Stomach (tissue), 4 donors: ENCODE measurements at regions not wholly inside any gene's neighbourhood (a gene's known extent, or its start where the extent isn't known, plus 50 kb on each side); places are given as distances from the start of the nearest gene placed in this dataset.

Experiments used
- CTCF ChIP-seq, 7 experiments: fragments of 450-650 bp in 4 of 7; fragments of 200-600 bp in 3 of 7; sonication (generic) in 3 of 7; IDR thresholded peaks; one replicate each; pipeline ENCODE4 v1.5.1; 2016 to 2019; ENCODE audit warnings: antibody characterized with exemption in 7 of 7, control low read depth in 2 of 7, mild to moderate bottlenecking in 1 of 7
- POLR2A ChIP-seq, 4 donors: fragments of 450-650 bp; IDR thresholded peaks; one replicate each; pipeline ENCODE4 v1.6.1; 2016; ENCODE audit warnings: antibody characterized with exemption in 4 of 4, control low read depth in 2 of 4, mild to moderate bottlenecking in 1 of 4, moderate library complexity in 1 of 4

GRCh38 chr5:82473262-82473661 is 195.1 kb upstream of the RPS23 start:
- TF ChIP-seq POLR2A (IDR thresholded peaks at IDR 0.05) (no peak), CTCF (IDR thresholded peaks at IDR 0.05) (no peak)
